T-helper 17 cell (primary cell): ENCODE measurements at regions not wholly inside any gene's neighbourhood (a gene's known extent, or its start where the extent isn't known, plus 50 kb on each side); places are given as distances from the start of the nearest gene placed in this dataset.

ENCODE experiments used
- ATAC-seq: fragments of 150-1000 bp; cut with Tn5 transposase; 2 replicates; pipeline ENCODE4 v1.10.0; 2021; ENCODE audit warnings: mild to moderate bottlenecking, moderate library complexity
- DNase-seq, 3 donors: peaks; one replicate each; pipeline versions ENCODE4 v3.0.0 to v3.0.0-alpha.2; 2020 to 2021
- H3K9me3 ChIP-seq: one replicate; pipeline ENCODE4 v1.7.0; 2013; ENCODE audit warnings: low read length, mild to moderate bottlenecking; ENCODE audit not compliant: control insufficient read depth, poor library complexity, severe bottlenecking
- H3K27ac Mint-ChIP-seq: one replicate; pipeline ENCODE4 v1.8.0; 2022; ENCODE audit warnings: mild to moderate bottlenecking, moderate library complexity, mixed read lengths
- H3K27me3 Mint-ChIP-seq: one replicate; pipeline ENCODE4 v1.8.0; 2022; ENCODE audit warnings: mixed read lengths
- H3K36me3 Mint-ChIP-seq: one replicate; pipeline ENCODE4 v1.8.0; 2022; ENCODE audit warnings: low read depth, mixed read lengths
- H3K4me1 Mint-ChIP-seq: one replicate; pipeline ENCODE4 v1.8.0; 2022; ENCODE audit warnings: mild to moderate bottlenecking, mixed read lengths
- H3K4me3 Mint-ChIP-seq: one replicate; pipeline ENCODE4 v1.8.0; 2022; ENCODE audit warnings: mild to moderate bottlenecking, moderate library complexity, mixed read lengths

DNA sequence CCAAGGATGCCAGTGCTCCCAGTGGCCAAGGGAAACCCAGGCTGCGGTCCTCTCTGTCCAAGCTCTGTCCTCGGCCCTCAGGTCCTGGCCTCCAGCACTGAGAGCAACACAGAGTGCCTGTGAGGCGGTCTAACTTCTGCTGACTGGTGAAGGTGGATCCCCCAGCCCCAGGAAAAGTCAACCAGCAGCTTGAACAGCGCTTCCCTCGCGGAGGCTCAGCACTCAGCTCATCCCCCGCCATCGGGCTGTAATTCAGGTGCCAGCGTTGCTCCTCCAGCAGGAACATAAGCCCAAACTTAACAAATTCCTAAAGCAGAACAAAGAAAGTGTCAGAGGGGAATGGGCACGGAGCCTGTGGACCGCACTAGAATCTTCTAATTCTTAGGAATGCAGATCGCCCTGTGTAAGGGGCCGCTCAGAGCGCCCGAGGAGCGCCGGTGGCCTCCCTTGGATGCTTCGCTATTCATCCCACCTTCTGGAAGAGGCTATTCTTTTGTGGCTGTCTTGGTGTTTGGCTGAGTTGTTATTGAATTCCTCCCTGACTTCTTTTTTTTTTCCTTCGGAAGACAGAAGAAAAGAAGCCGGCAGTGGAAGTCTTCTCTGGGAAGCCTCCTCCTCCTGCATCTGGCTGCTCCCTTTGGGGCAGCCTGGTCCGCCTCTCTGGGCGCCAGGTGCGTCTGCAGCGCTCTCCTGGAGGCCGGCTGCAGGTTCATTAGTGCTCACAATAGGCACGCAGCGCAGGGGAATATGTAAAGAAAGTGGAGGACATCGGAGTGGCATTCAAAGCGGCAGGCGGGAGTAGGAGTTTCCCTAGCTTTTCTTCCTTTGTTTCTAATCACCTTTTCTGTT lies 905.6 kb downstream of the TSN start:
- Mint-ChIP-seq H3K4me3 (no peak overlapping the region), H3K4me1 (no peaks in the 10 kb centered on the region), H3K36me3 (no peaks in the 10 kb centered on the region), H3K27ac (no peak overlapping the region), H3K27me3 (no peaks in the 10 kb centered on the region)
- no peaks in the 10 kb centered on the region for H3K9me3 ChIP-seq
- ATAC-seq, result no peak
- DNase-seq, result no peak

DNA sequence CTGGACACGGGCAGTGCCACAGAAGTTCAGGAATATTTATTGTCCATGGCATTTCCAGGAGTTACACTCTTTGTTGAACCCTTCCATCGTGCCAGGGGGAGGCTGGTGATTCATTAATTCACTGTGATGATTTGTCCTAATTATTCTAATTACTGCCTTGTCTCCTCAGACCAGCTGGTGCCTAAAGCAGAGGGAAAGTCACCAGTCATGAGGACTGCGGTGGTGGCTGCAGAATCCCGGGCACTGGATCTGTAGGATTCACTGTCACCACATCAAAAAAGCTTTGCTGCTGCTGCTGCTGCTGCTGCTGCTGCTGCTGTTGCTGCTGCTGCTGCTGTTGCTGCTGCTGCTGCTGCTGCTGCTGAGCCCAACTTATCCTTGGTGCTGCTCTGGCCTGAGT lies 908.2 kb downstream of the TSN start:
- ATAC-seq, result no peak
- H3K9me3 ChIP-seq, result no peaks in the 10 kb centered on the region
- H3K27me3 Mint-ChIP-seq, result no peaks in the 10 kb centered on the region
- DNase-seq, result no peak
- no peaks in the 10 kb centered on the region for H3K36me3 Mint-ChIP-seq
- no peaks in the 10 kb centered on the region for H3K4me1 Mint-ChIP-seq
- no peak overlapping the region for H3K27ac Mint-ChIP-seq
- H3K4me3 Mint-ChIP-seq, result no peak overlapping the region

- no peak overlapping the region for H3K4me3 Mint-ChIP-seq
- ATAC-seq, result no peak
- H3K4me1 Mint-ChIP-seq, result no peaks in the 10 kb centered on the region
- H3K9me3 ChIP-seq, result no peaks in the 10 kb centered on the region
- H3K27ac Mint-ChIP-seq, result no peak overlapping the region
- H3K27me3 Mint-ChIP-seq, result no peaks in the 10 kb centered on the region
- no peak for DNase-seq
- no peaks in the 10 kb centered on the region for H3K36me3 Mint-ChIP-seq
These were observed 914.2 kb downstream of the TSN start for GRCh38 chr2:122669627-122670026.

DNA sequence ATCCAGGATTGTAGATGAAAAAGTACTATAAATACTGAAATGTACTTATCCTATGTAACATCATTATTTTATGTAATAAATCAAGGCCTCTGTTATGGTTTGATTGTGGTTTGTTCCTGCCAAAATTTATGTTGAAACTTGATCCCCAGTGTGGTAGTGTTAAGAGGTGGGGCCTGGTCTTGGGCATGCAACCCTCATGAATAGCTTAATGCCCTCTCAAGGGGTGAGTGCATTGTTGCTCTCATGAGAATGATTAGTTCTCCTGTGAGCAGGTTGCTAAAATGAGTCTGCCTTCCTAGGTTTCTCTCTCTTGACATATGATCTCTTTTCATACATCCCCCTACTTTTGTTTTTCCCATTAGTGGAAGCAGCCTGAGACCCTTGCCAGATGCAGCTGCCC lies 915.4 kb downstream of the TSN start:
- H3K27me3 Mint-ChIP-seq, result no peaks in the 10 kb centered on the region
- H3K9me3 ChIP-seq, result no peaks in the 10 kb centered on the region
- H3K27ac Mint-ChIP-seq, result no peak overlapping the region
- H3K4me3 Mint-ChIP-seq, result no peak overlapping the region
- DNase-seq, result no peak
- no peaks in the 10 kb centered on the region for H3K4me1 Mint-ChIP-seq
- no peaks in the 10 kb centered on the region for H3K36me3 Mint-ChIP-seq
- ATAC-seq, result no peak

- DNase-seq, result no peak
- Mint-ChIP-seq H3K4me1 (no peaks in the 10 kb centered on the region), H3K27me3 (no peaks in the 10 kb centered on the region), H3K36me3 (no peaks in the 10 kb centered on the region), H3K27ac (no peak overlapping the region), H3K4me3 (no peak overlapping the region)
- ATAC-seq, result no peak
- H3K9me3 ChIP-seq, result no peaks in the 10 kb centered on the region
These were observed 925.2 kb downstream of the TSN start for GRCh38 chr2:122680662-122681061.

DNA sequence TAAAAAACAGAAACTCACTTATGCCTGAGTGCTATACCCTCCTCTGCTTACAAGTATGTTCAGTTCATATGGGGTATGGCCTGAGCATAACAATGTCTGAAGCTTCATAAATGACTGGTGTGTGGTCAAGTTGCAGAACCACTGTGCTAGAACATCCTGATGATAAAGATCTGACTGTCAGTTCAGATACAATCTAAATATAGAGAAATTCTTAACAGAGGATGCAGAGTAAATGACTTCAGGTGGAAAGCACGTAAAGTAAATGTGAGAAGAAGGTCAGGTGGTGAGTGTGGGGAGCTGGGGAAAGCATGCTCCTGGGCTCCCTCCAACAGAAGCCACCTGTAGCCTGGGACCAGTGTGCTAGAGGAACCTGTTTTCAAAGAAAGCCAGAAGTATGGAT lies 926.2 kb downstream of the TSN start:
- no peak overlapping the region for H3K4me3 Mint-ChIP-seq
- no peak for DNase-seq
- no peaks in the 10 kb centered on the region for H3K4me1 Mint-ChIP-seq
- H3K9me3 ChIP-seq, result no peaks in the 10 kb centered on the region
- H3K36me3 Mint-ChIP-seq, result no peaks in the 10 kb centered on the region
- ATAC-seq, result no peak
- H3K27me3 Mint-ChIP-seq, result no peaks in the 10 kb centered on the region
- no peak overlapping the region for H3K27ac Mint-ChIP-seq

DNA sequence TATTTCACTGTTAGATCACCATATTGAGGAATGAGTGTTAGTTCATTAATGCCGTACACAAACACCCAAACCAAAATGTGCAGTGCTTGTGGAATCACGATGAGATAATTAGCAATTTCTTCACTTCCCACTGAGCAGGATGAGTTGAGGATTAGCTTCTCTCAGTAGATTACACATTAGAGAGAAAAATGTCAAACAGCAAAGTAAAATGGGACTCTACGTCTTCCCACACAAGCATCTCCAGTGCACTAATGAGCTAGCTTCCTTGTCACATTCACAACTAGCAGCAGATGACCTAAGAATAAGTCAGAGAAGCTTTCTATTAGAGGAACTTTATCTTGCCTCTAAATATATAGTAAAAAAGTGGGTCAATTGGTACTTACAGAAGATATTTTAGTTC lies 926.9 kb downstream of the TSN start:
- no peak for ATAC-seq
- H3K27me3 Mint-ChIP-seq, result no peaks in the 10 kb centered on the region
- no peak overlapping the region for H3K27ac Mint-ChIP-seq
- no peak overlapping the region for H3K4me3 Mint-ChIP-seq
- no peaks in the 10 kb centered on the region for H3K36me3 Mint-ChIP-seq
- H3K4me1 Mint-ChIP-seq, result no peaks in the 10 kb centered on the region
- no peak for DNase-seq
- H3K9me3 ChIP-seq, result no peaks in the 10 kb centered on the region

- H3K4me1 Mint-ChIP-seq, result no peaks in the 10 kb centered on the region
- H3K9me3 ChIP-seq, result no peaks in the 10 kb centered on the region
- no peaks in the 10 kb centered on the region for H3K36me3 Mint-ChIP-seq
- no peak overlapping the region for H3K27ac Mint-ChIP-seq
- ATAC-seq (no peak), DNase-seq (no peak)
- no peaks in the 10 kb centered on the region for H3K27me3 Mint-ChIP-seq
- H3K4me3 Mint-ChIP-seq, result no peak overlapping the region
These were observed 927.6 kb downstream of the TSN start for GRCh38 chr2:122683018-122683417.

DNA sequence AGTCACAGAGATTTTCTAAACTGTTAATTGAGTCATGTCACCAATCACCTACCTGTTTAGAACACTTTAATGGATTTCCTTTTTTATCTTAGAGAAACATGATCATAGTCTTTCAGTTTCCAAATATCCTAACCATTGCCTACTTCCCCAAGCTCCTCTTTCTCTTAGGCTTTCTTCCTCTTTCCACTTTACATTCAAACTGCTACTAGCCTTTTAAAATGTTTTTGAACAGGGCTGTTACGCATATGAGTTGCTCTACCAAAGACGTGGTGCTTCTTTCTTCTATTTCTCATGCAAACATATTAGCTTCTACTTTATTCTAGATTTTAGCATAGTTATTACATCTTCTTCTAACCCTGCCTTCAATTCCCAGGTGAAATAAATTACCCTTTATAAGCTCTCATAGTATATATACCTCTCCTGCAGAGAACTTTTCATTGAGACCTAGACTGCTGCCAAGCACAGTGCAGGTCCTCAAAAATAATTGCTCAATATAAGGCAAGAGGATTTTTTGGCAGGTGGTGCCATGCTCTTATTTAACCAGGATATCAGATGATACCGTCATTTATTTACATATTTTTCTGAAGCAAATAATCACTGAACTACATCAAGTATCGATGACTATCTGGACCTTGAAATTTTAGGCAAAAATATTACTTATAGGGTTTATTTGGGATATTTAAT lies 937.1 kb downstream of the TSN start:
- no peak overlapping the region for H3K27ac Mint-ChIP-seq
- no peak overlapping the region for H3K4me3 Mint-ChIP-seq
- ATAC-seq (no peak), DNase-seq (no peak)
- no peaks in the 10 kb centered on the region for H3K36me3 Mint-ChIP-seq
- no peaks in the 10 kb centered on the region for H3K4me1 Mint-ChIP-seq
- no peaks in the 10 kb centered on the region for H3K27me3 Mint-ChIP-seq
- no peaks in the 10 kb centered on the region for H3K9me3 ChIP-seq

DNA sequence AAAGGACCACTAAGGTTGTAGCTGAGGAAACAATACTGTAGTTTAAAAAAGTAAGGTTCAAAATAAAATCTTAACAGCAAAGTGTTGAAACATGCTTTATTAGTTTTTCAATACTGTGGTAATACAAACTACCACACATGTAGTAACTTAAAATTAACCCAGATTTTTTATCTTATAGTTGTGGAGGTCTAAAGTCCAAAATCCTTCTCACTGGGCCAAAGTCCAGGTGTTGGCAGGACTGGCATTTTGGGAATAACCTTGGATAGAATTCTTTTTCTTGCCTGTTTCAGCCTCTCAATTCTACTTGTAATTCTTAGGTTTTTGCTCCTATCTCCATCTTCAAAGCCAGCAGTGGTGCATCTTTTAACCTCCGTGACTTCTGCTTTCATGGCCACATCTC lies 942.0 kb downstream of the TSN start:
- H3K27ac Mint-ChIP-seq, result no peak overlapping the region
- DNase-seq (no peak), ATAC-seq (no peak)
- no peaks in the 10 kb centered on the region for H3K27me3 Mint-ChIP-seq
- H3K4me3 Mint-ChIP-seq, result no peak overlapping the region
- H3K9me3 ChIP-seq, result no peaks in the 10 kb centered on the region
- no peaks in the 10 kb centered on the region for H3K36me3 Mint-ChIP-seq
- no peaks in the 10 kb centered on the region for H3K4me1 Mint-ChIP-seq

- ATAC-seq (no peak), DNase-seq (no peak)
- Mint-ChIP-seq H3K4me1 (no peaks in the 10 kb centered on the region), H3K27me3 (no peaks in the 10 kb centered on the region), H3K27ac (no peak overlapping the region), H3K36me3 (no peaks in the 10 kb centered on the region), H3K4me3 (no peak overlapping the region)
- no peaks in the 10 kb centered on the region for H3K9me3 ChIP-seq
These were observed 948.2 kb downstream of the TSN start for GRCh38 chr2:122703676-122704075.

DNA sequence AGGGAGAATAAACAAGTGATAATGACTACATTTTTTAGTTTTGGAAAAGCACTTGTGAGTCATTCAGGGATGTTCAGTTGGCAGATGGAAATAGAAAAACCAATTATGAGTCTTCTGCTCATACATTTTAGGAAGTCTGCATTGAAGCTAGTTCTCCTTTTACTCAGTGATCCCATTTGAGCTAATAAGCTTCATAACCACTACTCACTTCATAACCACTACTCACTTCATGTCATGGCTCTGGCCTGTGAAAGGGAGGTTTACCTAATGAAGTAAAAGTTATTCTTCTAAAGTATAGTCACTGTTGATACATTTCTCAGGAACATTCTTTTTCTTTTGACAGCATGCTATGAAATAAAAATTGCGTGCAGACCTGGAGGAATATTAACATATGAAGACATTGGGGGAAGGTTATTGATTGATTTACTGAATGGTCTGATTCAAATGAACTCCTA lies 948.7 kb downstream of the TSN start:
- ATAC-seq, result no peak
- H3K4me1 Mint-ChIP-seq, result no peaks in the 10 kb centered on the region
- H3K4me3 Mint-ChIP-seq, result no peak overlapping the region
- DNase-seq, result no peak
- H3K9me3 ChIP-seq, result no peaks in the 10 kb centered on the region
- no peaks in the 10 kb centered on the region for H3K36me3 Mint-ChIP-seq
- no peaks in the 10 kb centered on the region for H3K27me3 Mint-ChIP-seq
- no peak overlapping the region for H3K27ac Mint-ChIP-seq

GRCh38 chr2:122705746-122706145 lies 950.3 kb downstream of the TSN start:
- Mint-ChIP-seq H3K27me3 (no peaks in the 10 kb centered on the region), H3K4me1 (no peaks in the 10 kb centered on the region), H3K4me3 (no peak overlapping the region), H3K36me3 (no peaks in the 10 kb centered on the region), H3K27ac (no peak overlapping the region)
- DNase-seq (no peak), ATAC-seq (no peak)
- H3K9me3 ChIP-seq, result no peaks in the 10 kb centered on the region

DNA sequence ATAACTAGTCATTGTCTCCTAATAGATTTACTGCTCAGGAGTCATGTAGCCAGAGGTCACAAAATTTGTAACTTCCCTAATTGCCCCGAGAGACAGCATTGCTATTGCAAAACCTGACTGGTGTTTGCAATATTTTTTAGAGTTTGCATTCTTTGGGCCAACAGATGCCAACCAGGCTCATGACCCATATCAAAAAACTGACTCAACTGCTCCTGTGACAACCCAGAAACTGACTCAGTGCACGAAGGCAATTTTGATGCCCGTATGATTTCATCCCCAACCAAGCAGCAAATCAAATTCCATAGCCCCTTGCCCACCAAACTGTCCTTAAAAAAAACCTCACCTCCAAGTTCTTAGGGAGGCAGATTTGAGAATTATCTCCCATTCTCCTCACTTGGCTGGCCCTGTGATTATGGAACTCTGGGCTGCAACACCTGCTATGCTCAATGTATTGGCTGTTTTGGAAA lies 951.3 kb downstream of the TSN start:
- Mint-ChIP-seq H3K4me1 (no peaks in the 10 kb centered on the region), H3K27me3 (no peaks in the 10 kb centered on the region), H3K4me3 (no peak overlapping the region), H3K36me3 (no peaks in the 10 kb centered on the region), H3K27ac (no peak overlapping the region)
- no peak for ATAC-seq
- H3K9me3 ChIP-seq, result no peaks in the 10 kb centered on the region
- no peak for DNase-seq
